H1 (cell line): ENCODE measurements at regions not wholly inside any gene's neighbourhood (a gene's known extent, or its start where the extent isn't known, plus 50 kb on each side); places are given as distances from the start of the nearest gene placed in this dataset.

Experiments
- EP300 ChIP-seq, 2 experiments: IDR thresholded peaks; 1 replicate in 1 of 2; 2 replicates in 1 of 2; pipeline ENCODE4 v1.6.1; 2011 to 2012; ENCODE audit warnings: low read depth in 2 of 2, low read length in 2 of 2, mild to moderate bottlenecking in 2 of 2, borderline replicate concordance in 1 of 2, inconsistent platforms in 1 of 2, moderate library complexity in 1 of 2
- GABPA ChIP-seq: IDR thresholded peaks from 2 replicates; pipeline ENCODE4 v1.6.1; 2011; ENCODE audit warnings: mild to moderate bottlenecking, low read length, moderate library complexity, borderline replicate concordance; ENCODE audit not compliant: insufficient read depth
- JUN ChIP-seq: IDR thresholded peaks from 2 replicates; pipeline ENCODE4 v1.6.1; 2011; ENCODE audit warnings: low read depth, mild to moderate bottlenecking, improper control_type of control experiment, low read length
- RFX5 ChIP-seq: IDR thresholded peaks from 2 replicates; pipeline ENCODE4 v1.6.1; 2011; ENCODE audit warnings: low read depth, low read length, improper control_type of control experiment, borderline replicate concordance
- RNF2 ChIP-seq: fragments of 200-900, 300-1000 bp; sonication (generic); IDR thresholded peaks from 2 replicates; pipeline ENCODE4 v1.7.1; 2016; ENCODE audit warnings: borderline replicate concordance, low read depth, mild to moderate bottlenecking, antibody characterized with exemption, low read length; ENCODE audit not compliant: poor library complexity, severe bottlenecking; ENCODE audit errors: missing control alignments

- no peak for TF ChIP-seq RNF2
- no peak for TF ChIP-seq GABPA
- TF ChIP-seq RFX5, result no peak
- no peak for TF ChIP-seq JUN
- TF ChIP-seq EP300 (IDR thresholded peaks at IDR 0.05; ENCODE audit: borderline replicate concordance in 1 of 2, low read depth in 2 of 2, low read length in 2 of 2), result no peak
Measured at GRCh38 chr13:82438320-82438719, 1444.0 kb downstream of the SLITRK1 start (continued).
